DMS 273 treated with DMSO at 0.1 percent for 48 hours (cell line): ENCODE measurements at regions not wholly inside any gene's neighbourhood (a gene's known extent, or its start where the extent isn't known, plus 50 kb on each side); places are given as distances from the start of the nearest gene placed in this dataset.
"Not testable (repeated sequence)": the region's sequence is repeated elsewhere in the genome, so short reads cannot be mapped to it uniquely, and the experiment has no call there.

Source experiments
- DNase-seq: peaks from one replicate; lab custom pipeline; 2025; lab: John Stamatoyannopoulos, UW

GRCh38 chr10:91088300-91089140 lies 131.9 kb upstream of the PCGF5 start:
- DNase-seq, result no peak

GRCh38 chr10:91090761-91091529 lies 129.5 kb upstream of the PCGF5 start:
- DNase-seq, result no peak

GRCh38 chr10:91091780-91092179 lies 128.7 kb upstream of the PCGF5 start:
- DNase-seq, result no peak

DNA sequence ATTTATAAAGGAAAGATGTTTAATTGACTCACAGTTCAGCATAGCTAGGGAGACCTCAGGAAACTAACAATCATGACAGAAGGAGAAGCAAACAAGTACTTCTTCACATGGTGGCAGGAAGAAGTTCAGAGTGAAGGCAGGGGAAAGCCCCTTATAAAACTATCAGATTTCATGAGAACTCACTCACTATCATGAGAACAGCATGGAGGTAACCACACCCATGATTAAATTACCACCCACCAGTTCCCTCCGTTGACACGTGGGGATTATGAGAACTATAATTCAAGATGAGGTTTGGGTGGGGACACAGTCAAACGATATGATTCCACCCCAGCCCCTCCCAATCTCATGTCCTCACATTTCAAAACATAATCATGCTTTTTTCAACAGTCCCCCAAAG lies 124.2 kb upstream of the PCGF5 start:
- DNase-seq, result no peak

DNA sequence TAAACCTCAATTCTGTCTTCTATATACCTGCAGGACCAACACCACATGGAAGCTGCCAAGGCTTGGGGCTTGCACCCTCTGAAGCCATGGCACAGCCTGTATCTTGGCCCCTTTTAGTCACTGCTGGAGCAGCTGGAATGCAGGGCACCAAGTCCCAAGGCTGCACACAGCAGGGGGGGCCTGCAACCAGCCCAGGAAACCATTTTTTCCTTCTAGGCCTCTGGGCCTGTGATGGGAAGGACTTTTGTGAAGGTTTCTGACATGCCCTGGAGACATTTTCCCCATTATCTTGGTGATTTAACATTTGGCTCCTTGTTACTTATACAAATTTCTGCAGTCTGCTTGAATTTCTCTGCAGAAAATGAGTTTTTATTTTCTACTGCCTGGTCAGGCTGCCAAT lies 123.2 kb upstream of the PCGF5 start:
- no peak for DNase-seq

DNA sequence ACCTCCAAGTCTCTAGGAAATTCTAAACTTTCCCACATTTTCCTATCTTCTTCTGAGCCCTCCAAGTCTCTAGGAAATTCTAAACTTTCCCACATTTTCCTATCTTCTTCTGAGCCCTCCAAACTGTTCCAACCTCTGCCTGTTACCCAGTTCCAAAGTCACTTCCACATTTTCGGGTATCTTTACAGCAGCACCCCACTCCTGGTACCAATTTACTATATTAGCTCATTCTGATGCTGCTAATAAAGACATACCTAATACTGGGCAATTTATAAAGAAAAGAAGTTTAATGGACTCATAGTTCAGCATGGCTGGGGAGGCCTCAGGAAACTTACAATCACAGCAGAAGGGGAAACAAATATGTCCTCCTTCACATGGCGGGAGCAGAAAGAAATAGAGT lies 122.4 kb upstream of the PCGF5 start:
- not testable (repeated sequence) for DNase-seq

DNA sequence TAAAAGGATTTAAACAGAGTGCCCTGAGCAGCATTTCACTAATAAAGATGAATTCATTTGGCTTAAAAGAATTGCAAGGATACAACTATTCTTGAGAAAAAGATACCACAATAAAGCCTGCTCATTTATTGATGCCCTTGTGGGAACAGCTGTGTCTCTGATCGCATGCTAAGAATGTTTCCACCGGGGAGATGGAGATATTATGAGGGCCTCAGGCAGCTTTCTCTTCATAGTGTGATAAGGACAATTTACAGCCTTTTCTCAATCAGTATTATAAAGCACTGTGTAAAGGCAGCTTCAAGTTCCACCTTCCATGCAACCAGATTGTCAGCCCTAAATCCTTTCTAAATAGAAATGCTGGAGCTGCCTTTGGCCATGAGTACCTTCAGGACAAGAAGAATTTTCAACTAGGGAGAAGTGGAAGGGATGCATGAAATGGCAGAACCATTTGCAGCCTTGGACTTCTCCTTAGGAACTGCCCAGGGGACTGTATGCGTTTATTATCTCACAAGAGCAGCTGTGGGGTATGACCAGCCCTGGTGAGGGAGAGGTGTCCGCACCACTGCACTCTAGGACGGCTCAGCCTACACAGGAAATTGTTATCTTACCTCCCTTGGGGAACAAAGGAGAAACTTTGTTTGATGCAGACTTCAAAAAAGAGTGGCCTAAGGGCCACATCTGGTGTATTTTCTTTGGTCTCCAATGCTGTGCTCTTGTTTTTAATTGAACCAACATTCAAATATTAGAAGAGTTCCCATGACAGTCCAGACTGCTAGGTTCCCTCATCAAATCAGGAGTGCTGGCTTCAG lies 116.9 kb upstream of the PCGF5 start:
- no peak for DNase-seq

DNA sequence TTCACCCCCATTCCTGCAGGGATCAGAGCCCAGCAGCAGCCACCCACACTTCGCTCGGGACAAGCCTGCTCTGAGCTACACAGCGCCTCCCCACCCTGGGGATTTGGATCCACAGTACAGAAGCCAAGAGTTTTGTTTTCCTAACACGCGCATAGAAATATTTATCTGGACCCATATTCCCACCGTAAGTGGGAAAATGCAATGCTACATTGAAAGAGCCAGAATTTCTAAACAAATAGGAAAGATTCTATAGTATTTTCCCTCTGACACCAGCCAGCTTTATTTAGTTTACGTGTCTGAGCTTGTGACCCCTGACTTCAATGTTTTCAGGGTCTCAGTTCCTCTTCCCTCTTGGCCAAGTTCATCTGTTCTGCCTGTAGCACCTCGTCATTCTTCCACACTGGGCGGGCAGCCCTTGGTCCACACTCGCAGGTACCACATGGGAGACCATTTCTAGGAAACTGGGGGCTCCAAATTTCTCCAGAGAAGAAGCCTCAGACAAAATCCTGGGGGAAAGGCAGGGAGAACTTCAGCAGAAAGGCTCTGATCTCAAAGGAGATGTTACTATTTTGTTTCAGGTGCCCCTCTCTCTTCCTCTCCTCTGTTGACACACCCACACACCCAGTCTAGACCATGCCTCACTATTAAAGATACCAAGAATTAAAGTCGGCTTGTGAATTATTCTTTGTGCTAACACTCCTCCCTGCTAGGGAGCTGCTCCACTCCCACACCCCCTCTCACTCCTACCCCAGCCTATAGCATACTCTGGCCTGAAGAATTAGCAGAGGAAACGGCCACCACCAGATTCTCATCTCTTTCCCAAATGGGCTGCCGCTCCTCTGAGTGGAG lies 116.0 kb upstream of the PCGF5 start:
- no peak for DNase-seq

GRCh38 chr10:91105269-91105668 lies 115.2 kb upstream of the PCGF5 start:
- DNase-seq, result no peak

- no peak for DNase-seq
These were observed 111.6 kb upstream of the PCGF5 start for GRCh38 chr10:91108820-91109219.

- DNase-seq, result no peak
These were observed 109.4 kb upstream of the PCGF5 start for GRCh38 chr10:91111060-91111459.

GRCh38 chr10:91115618-91116390 lies 104.7 kb upstream of the PCGF5 start:
- DNase-seq, result no peak

GRCh38 chr10:91117505-91117904 lies 103.0 kb upstream of the PCGF5 start:
- DNase-seq, result no peak

DNA sequence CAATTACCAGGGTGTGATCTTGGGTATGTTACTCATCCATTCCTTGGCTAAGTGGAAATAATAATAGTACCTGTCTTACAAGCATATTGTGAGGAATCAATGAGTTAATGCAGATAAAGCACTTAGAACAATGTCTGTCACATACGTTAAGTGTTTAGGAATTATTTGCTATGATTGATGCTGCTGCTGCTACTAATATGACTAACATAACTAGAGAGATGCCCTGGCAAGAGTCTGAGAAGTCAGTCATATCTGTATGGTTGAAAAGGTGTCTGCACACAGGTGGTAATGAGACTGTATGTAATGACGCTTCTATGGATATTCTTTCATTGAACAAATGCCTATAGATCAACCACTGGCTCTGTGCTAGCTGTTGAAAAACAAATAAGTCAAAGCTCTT lies 100.1 kb upstream of the PCGF5 start:
- DNase-seq, result no peak

- no peak for DNase-seq
These were observed 97.2 kb upstream of the PCGF5 start for GRCh38 chr10:91123261-91123660.

DNA sequence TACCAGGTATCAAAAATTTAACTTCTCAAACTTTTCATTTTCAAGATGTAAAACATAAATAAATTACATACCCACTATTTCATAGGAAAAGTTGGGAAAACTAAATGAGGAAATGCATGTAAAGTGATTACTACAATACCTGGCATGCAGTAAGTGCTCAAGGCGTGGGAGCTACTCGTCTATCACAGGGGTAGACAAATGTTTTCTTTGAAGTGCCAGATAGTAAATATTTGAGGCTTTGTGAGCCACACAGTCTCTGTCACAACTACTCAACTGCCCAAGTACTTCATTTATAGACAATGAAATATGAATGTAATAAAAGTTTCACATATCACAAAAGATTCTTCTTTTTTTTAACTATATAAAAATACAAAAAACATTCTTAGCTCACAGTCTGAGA lies 96.4 kb upstream of the PCGF5 start:
- no peak for DNase-seq

GRCh38 chr10:91126471-91126870 lies 94.0 kb upstream of the PCGF5 start:
- no peak for DNase-seq

- no peak for DNase-seq
These were observed 93.0 kb upstream of the PCGF5 start for GRCh38 chr10:91127341-91128082.

DNA sequence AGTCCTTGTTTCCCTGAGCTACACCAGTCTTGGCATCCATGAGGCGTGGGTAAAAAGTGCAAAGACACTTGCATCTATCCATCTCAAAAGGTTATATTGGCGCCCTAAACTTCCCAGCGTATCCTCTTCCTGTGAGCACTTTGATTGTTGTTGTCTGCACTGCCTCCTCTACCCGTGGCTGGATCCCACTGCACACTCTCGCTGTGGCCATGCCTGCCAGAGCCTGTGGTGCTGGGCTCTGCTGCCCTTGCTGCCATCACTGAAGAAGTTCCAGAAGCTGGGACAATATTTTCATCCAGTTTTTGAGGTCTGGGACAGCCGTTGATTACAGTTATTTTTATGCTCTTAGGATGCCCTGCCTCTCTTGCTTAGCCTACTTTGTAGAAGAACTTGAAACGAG lies 85.3 kb upstream of the PCGF5 start:
- no peak for DNase-seq

GRCh38 chr10:91137011-91137643 lies 83.3 kb upstream of the PCGF5 start:
- DNase-seq, result no peak
